PFSK-1 (cell line): ENCODE measurements at regions not wholly inside any gene's neighbourhood (a gene's known extent, or its start where the extent isn't known, plus 50 kb on each side); places are given as distances from the start of the nearest gene placed in this dataset.

Experiments used
- FOXP2 ChIP-seq: optimal IDR thresholded peaks from 2 replicates; pipeline ENCODE3; 2011; ENCODE audit warnings: borderline replicate concordance, control low read depth, inconsistent platforms; ENCODE audit not compliant: insufficient read depth; ENCODE audit errors: extremely low read length, extremely low read depth
- POLR2AphosphoS5 ChIP-seq: IDR thresholded peaks from 2 replicates; pipeline ENCODE4 v1.6.1; 2012; ENCODE audit warnings: low read depth, mild to moderate bottlenecking, control low read depth, low read length, moderate library complexity
- REST ChIP-seq, 2 experiments: IDR thresholded peaks; 2 replicates each; pipeline versions ENCODE4 v1.6.1 to v1.8.0; 2011 to 2012; ENCODE audit warnings: low read depth in 2 of 2, low read length in 2 of 2, control low read depth in 1 of 2, inconsistent platforms in 1 of 2, mild to moderate bottlenecking in 1 of 2, moderate library complexity in 1 of 2; ENCODE audit not compliant: insufficient read depth in 1 of 2
- SIN3A ChIP-seq: IDR thresholded peaks from 2 replicates; pipeline ENCODE4 v1.6.1; 2012; ENCODE audit warnings: mild to moderate bottlenecking, low read length, moderate library complexity, borderline replicate concordance; ENCODE audit not compliant: insufficient read depth
- TAF1 ChIP-seq: IDR thresholded peaks from 2 replicates; pipeline ENCODE4 v1.6.1; 2012; ENCODE audit warnings: low read length, control low read depth, borderline replicate concordance; ENCODE audit not compliant: insufficient read depth

- TF ChIP-seq FOXP2 = no peak
Observed at GRCh38 chr6:21772477-21772876, 178.9 kb downstream of the SOX4 start.

- TF ChIP-seq FOXP2 (no peak), POLR2AphosphoS5 (no peak), REST (IDR thresholded peaks at IDR 0.05; ENCODE audit: insufficient read depth in 1 of 2, low read depth in 2 of 2, low read length in 2 of 2) (no peak), SIN3A (no peak), TAF1 (no peak)
Observed at GRCh38 chr6:21772884-21773575, 179.5 kb downstream of the SOX4 start.

GRCh38 chr6:21773576-21773968 is 180.0 kb downstream of the SOX4 start:
- TF ChIP-seq REST (IDR thresholded peaks at IDR 0.05; ENCODE audit: insufficient read depth in 1 of 2, low read depth in 2 of 2, low read length in 2 of 2) = no peak
- no peak for TF ChIP-seq FOXP2
- no peak for TF ChIP-seq TAF1
- TF ChIP-seq POLR2AphosphoS5 = no peak
- TF ChIP-seq SIN3A = no peak

GRCh38 chr6:21777846-21778245 is 184.3 kb downstream of the SOX4 start:
- no peak for TF ChIP-seq REST (IDR thresholded peaks at IDR 0.05; ENCODE audit: insufficient read depth in 1 of 2, low read depth in 2 of 2, low read length in 2 of 2)
- TF ChIP-seq TAF1 = no peak
- no peak for TF ChIP-seq SIN3A
- TF ChIP-seq FOXP2 = no peak
- TF ChIP-seq POLR2AphosphoS5 = no peak

- no peak for TF ChIP-seq SIN3A
- TF ChIP-seq TAF1 = no peak
- no peak for TF ChIP-seq REST (IDR thresholded peaks at IDR 0.05; ENCODE audit: insufficient read depth in 1 of 2, low read depth in 2 of 2, low read length in 2 of 2)
- TF ChIP-seq FOXP2 = no peak
- TF ChIP-seq POLR2AphosphoS5 = no peak
Observed at GRCh38 chr6:21780141-21780540, 186.6 kb downstream of the SOX4 start.
